ENCODE measurements at regions not wholly inside any gene's neighbourhood (a gene's known extent, or its start where the extent isn't known, plus 50 kb on each side); places are given as distances from the start of the nearest gene placed in this dataset.

GRCh38 chr9:1271786-1272185, 221.6 kb downstream of the DMRT2 start:
- Histone ChIP-seq H4K20me1 (ENCODE audit: low read length) (no peaks in the 10 kb centered on the region), H3K4me2 (ENCODE audit: low read length) (no peak overlapping the region), H3K9me2 (replicated peaks; ENCODE audit: low read length) (no peaks in the 10 kb centered on the region), H3K9ac (ENCODE audit: low read length) (no peak overlapping the region), H3K27me3 (ENCODE audit: low read length) (no peaks in the 10 kb centered on the region), H3K9me3 (ENCODE audit: low read length) (no peaks in the 10 kb centered on the region), H3K36me3 (ENCODE audit: low read depth, low read length) (no peaks in the 10 kb centered on the region), H3K4me3 (ENCODE audit: low read length) (no peak overlapping the region), H2AFZ (ENCODE audit: low read length) (no peak overlapping the region), H3F3A (ENCODE audit: low read length, unreplicated experiment) (no peaks in the 10 kb centered on the region), H3K27ac (ENCODE audit: low read length) (no peak overlapping the region), H3K79me2 (ENCODE audit: low read length) (no peaks in the 10 kb centered on the region), H3K4me1 (ENCODE audit: insufficient read depth, low read length) (no peaks in the 10 kb centered on the region; the same call in 1 of the 2 replicates)
- BruUV-seq (replicated peaks) = no TSS peak
- POLR2A ChIA-PET (ENCODE audit: unreplicated experiment) = no interaction called here
- TF ChIP-seq EZH2phosphoT487 (IDR thresholded peaks at IDR 0.05; ENCODE audit: borderline replicate concordance, low read length) (no peak), EZH2 (IDR thresholded peaks at IDR 0.05; ENCODE audit: low read length, unreplicated experiment) (no peak)
- TF ChIP-seq, protein P1, sequence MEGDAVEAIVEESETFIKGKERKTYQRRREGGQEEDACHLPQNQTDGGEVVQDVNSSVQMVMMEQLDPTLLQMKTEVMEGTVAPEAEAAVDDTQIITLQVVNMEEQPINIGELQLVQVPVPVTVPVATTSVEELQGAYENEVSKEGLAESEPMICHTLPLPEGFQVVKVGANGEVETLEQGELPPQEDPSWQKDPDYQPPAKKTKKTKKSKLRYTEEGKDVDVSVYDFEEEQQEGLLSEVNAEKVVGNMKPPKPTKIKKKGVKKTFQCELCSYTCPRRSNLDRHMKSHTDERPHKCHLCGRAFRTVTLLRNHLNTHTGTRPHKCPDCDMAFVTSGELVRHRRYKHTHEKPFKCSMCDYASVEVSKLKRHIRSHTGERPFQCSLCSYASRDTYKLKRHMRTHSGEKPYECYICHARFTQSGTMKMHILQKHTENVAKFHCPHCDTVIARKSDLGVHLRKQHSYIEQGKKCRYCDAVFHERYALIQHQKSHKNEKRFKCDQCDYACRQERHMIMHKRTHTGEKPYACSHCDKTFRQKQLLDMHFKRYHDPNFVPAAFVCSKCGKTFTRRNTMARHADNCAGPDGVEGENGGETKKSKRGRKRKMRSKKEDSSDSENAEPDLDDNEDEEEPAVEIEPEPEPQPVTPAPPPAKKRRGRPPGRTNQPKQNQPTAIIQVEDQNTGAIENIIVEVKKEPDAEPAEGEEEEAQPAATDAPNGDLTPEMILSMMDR (conservative IDR thresholded peaks at IDR 0.05; ENCODE audit: low read depth, low read length) = no peak
- no peak for DNase-seq
- no peak for ATAC-seq
- CTCF ChIA-PET = no interaction called here
- intact Hi-C loops (cut with micrococcal nuclease) = no loop called here

GRCh38 chr9:1272488-1272887, 222.3 kb downstream of the DMRT2 start:
- no peaks in the 10 kb centered on the region for H3K79me2 ChIP-seq (ENCODE audit: low read length)
- no TSS peak for BruUV-seq (replicated peaks)
- intact Hi-C loops (cut with micrococcal nuclease) = no loop called here
- H3K27ac ChIP-seq (ENCODE audit: low read length) = no peak overlapping the region
- ChIA-PET POLR2A (ENCODE audit: unreplicated experiment) (no interaction called here), CTCF (no interaction called here)
- H3K9me3 ChIP-seq (ENCODE audit: low read length) = no peaks in the 10 kb centered on the region
- H3K4me1 ChIP-seq (ENCODE audit: insufficient read depth, low read length) = no peaks in the 10 kb centered on the region; the same call in 1 of the 2 replicates
- ATAC-seq = no peak
- no peaks in the 10 kb centered on the region for H3F3A ChIP-seq (ENCODE audit: low read length, unreplicated experiment)
- no peak overlapping the region for H3K4me3 ChIP-seq (ENCODE audit: low read length)
- no peaks in the 10 kb centered on the region for H3K36me3 ChIP-seq (ENCODE audit: low read depth, low read length)
- DNase-seq = no peak
- H4K20me1 ChIP-seq (ENCODE audit: low read length) = no peaks in the 10 kb centered on the region
- no peak overlapping the region for H3K9ac ChIP-seq (ENCODE audit: low read length)
- no peaks in the 10 kb centered on the region for H3K27me3 ChIP-seq (ENCODE audit: low read length)
- H2AFZ ChIP-seq (ENCODE audit: low read length) = no peak overlapping the region
- no peaks in the 10 kb centered on the region for H3K9me2 ChIP-seq (replicated peaks; ENCODE audit: low read length)
- H3K4me2 ChIP-seq (ENCODE audit: low read length) = no peak overlapping the region
- no peak for TF ChIP-seq EZH2phosphoT487 (IDR thresholded peaks at IDR 0.05; ENCODE audit: borderline replicate concordance, low read length)
- TF ChIP-seq, protein P1 (conservative IDR thresholded peaks at IDR 0.05; ENCODE audit: low read depth, low read length) = no peak
- no peak for TF ChIP-seq EZH2 (IDR thresholded peaks at IDR 0.05; ENCODE audit: low read length, unreplicated experiment)

DNA sequence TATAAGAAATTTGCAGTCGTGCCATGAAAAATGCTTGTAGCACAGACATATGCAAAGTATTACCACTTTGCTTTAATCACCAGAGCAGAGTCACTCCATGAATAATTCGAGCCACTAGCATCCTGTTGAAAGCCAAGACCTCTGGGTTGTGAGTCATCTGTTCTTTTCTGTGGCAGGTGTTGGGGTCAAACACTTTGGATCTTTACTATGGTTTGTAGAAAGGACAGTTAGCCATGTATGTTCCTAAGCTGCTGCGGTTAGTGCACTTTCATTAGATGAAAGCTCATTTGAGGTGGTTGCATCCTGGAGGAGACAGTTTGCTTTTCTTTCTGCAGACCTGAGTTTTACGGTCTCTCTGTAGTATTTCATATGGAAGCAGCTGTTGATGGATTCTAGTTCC, 223.7 kb downstream of the DMRT2 start:
- no peak overlapping the region for H3K4me2 ChIP-seq (ENCODE audit: low read length)
- no peaks in the 10 kb centered on the region for H3K9me3 ChIP-seq (ENCODE audit: low read length)
- ChIA-PET CTCF (no interaction called here), POLR2A (ENCODE audit: unreplicated experiment) (no interaction called here)
- H3F3A ChIP-seq (ENCODE audit: low read length, unreplicated experiment) = no peaks in the 10 kb centered on the region
- H3K79me2 ChIP-seq (ENCODE audit: low read length) = no peaks in the 10 kb centered on the region
- no peaks in the 10 kb centered on the region for H3K36me3 ChIP-seq (ENCODE audit: low read depth, low read length)
- no peak overlapping the region for H3K27ac ChIP-seq (ENCODE audit: low read length)
- H4K20me1 ChIP-seq (ENCODE audit: low read length) = no peaks in the 10 kb centered on the region
- BruUV-seq (replicated peaks) = no TSS peak
- H3K9ac ChIP-seq (ENCODE audit: low read length) = no peak overlapping the region
- H3K9me2 ChIP-seq (replicated peaks; ENCODE audit: low read length) = no peaks in the 10 kb centered on the region
- ATAC-seq (peak; percentile 27; the same call in 1 of the 2 replicates), DNase-seq (peak; percentile 29)
- no peak overlapping the region for H3K4me3 ChIP-seq (ENCODE audit: low read length)
- H3K27me3 ChIP-seq (ENCODE audit: low read length) = no peaks in the 10 kb centered on the region
- H3K4me1 ChIP-seq (ENCODE audit: insufficient read depth, low read length) = no peaks in the 10 kb centered on the region; the same call in 1 of the 2 replicates
- H2AFZ ChIP-seq (ENCODE audit: low read length) = no peak overlapping the region
- TF ChIP-seq EZH2 (IDR thresholded peaks at IDR 0.05; ENCODE audit: low read length, unreplicated experiment) = no peak
- TF ChIP-seq EZH2phosphoT487 (IDR thresholded peaks at IDR 0.05; ENCODE audit: borderline replicate concordance, low read length) = no peak
- TF ChIP-seq, protein P1 (conservative IDR thresholded peaks at IDR 0.05; ENCODE audit: low read depth, low read length) = no peak
- intact Hi-C loops (cut with micrococcal nuclease) = no loop called here
